Activated T-helper 1 cell treated with Interleukin-2 at 50 U/mL for 16 hours (primary cell): ENCODE measurements at regions not wholly inside any gene's neighbourhood (a gene's known extent, or its start where the extent isn't known, plus 50 kb on each side); places are given as distances from the start of the nearest gene placed in this dataset.

Experiments
- DNase-seq: peaks from one replicate; pipeline ENCODE4 v3.0.0-alpha.2; 2020; ENCODE audit warnings: low read depth

- no peak for DNase-seq
These were observed 103.3 kb upstream of the FAM9C start for GRCh38 chrX:13147733-13148132.

GRCh38 chrX:13147147-13147546, 102.7 kb upstream of the FAM9C start:
- DNase-seq = no peak

DNA sequence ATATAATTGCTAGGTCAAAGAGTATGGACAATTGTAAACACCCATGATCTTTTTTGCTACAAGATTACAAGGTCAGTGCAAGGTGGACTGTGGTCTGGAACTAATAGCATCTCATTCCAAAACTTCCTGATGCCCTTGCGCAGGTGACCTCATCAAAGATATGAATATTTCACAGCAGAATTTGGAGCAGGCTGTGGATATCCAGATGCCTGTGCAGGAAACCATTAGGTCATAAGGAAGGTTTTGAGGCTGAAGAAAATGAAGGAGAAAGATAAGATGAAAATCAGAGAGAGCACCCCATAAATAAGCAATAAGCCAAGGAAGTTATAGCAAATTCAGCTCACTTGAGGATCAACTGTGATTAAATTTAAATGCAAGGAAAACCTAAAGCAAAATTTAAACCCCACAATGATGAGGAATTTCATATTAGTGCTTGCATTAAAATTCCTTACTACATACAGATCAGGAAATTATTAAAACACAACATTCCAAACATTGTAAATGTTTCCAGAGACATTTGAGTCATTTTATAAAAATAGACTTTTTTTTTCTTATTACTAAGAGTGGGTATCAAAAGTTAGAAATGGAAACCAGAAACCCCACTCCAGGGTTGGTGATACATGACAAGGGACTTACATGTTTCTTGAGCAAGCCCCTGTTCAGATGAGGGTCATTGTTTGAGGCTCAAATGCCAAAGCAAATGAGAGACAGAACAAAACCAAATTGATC, 100.7 kb upstream of the FAM9C start:
- DNase-seq = no peak

DNA sequence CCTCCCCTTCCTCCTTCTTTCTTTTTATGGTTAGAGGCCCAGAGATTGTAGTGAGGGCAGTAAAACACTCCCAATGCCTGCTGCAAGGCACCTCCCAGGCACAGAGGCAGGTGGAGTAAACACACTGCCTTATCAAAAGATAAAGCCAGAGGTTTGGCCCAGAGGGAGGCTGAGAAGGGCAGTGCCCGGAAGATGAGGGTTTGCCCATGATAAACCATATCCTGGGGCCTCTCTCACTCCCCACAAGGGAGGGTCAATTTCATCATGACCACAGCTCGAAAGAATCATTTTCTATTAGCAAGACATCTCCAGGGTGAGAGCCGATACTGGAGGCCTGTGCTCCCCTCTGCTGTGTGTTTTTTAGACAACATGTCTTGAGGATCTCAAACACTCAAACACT, 98.5 kb upstream of the FAM9C start:
- no peak for DNase-seq

- DNase-seq = no peak
These were observed 95.6 kb upstream of the FAM9C start for GRCh38 chrX:13140007-13140406.

- DNase-seq = no peak
These were observed 87.1 kb upstream of the FAM9C start for GRCh38 chrX:13131396-13132137.

DNA sequence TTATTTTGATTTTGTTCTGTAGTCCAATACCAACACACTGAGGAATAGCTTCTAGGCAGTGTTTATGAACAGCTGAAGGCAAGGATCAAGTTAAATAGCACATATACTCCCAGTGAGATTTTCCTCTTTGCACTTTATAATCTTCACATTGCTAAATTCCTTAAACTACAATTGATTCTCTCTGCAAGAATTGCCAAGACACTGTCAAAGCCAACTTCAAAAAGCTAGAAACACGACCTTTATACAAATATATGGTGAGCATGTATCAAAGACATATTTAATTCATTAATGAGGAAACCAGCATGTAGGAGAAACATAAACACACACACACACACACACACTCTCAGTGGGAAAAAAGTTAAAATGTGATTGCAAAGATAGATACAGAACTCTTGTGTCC, 86.4 kb upstream of the FAM9C start:
- no peak for DNase-seq

DNA sequence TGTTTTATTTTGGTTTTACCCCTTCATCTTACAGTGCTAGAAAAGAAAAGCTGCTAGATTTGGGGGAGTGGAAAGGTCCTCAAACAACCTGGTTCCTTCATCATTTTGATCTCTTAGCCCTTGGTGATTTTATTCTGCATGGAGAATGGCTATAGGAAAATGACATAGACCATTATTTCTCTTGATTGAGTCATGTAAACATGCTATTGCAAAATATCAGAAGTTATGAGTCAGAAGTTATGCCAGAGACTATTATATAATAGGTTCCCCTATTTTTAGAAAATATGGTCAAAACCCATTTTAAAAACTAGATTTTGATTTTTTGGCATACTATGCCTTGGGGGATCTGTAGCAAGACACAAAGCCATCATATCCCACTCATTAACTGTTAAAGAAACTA, 83.7 kb upstream of the FAM9C start:
- DNase-seq = no peak

GRCh38 chrX:13126775-13127174, 82.4 kb upstream of the FAM9C start:
- no peak for DNase-seq

DNA sequence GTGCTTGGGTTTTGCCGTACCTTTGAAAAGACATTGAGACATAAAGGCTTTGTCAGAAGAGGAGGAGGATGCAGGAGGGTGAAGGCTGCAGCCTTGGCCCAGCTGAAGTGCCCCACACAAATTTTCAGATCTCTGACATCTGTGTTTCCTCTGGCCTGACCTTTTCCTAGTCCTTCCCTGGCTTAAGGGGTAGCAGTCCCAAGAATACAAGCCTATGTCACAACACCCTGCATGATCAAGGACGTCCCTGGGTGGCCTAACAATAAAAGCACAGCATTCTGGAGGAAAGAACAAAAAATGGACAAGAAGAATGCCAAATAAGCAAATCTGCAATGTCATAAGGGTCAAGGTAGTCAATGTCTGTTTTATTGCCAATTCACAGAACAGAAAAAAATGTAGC, 80.8 kb upstream of the FAM9C start:
- DNase-seq = no peak

GRCh38 chrX:13123857-13124345, 79.5 kb upstream of the FAM9C start:
- DNase-seq = no peak

DNA sequence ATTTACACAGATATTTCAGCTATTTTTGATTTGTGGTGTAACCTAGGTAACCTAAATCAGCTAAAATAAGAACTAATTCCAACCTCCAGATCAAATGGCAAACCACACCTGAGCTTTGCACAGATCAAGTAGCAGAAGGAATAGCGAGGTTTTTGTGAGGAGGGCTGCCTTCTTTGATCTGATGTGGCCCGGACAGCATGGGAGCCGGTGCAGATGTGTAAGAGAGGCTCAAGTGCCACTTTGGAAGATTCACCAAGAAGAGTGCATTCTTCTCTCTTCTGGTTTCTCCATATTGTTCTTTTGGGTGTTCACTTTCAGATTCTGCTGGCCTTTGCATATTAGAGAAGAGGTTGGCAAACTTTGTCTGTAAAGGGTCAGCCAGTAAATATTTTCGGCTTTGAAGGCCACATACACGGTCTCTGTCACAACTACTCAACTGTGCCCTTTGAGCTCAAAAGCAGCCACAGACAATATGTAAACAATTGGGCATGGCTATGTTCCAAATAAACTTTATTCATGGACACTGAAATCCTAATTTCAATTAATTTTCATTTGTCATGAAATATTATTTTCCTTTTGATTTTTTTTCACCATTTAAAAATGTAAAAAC, 78.9 kb upstream of the FAM9C start:
- DNase-seq = no peak

- no peak for DNase-seq
These were observed 76.7 kb upstream of the FAM9C start for GRCh38 chrX:13121020-13121555.

DNA sequence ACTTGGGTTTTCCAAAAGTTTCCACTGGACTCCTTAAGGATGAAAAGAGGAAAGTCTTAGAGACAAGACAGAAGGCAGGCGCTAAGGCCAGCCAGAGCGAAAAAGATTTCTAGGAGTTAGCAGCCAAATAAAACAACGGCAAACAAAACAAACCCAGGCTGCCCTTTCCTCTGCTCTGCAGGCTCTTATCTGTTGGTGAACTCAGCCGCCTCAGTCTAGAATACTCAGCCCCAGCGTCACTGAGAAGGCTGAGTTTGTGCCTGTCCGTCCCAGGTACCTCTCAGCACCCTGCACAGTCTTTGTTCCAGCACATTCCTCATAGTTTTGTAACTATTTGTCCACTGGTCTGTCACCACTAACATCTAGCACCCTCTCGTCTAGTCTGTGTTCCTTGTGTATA, 75.6 kb upstream of the FAM9C start:
- no peak for DNase-seq

DNA sequence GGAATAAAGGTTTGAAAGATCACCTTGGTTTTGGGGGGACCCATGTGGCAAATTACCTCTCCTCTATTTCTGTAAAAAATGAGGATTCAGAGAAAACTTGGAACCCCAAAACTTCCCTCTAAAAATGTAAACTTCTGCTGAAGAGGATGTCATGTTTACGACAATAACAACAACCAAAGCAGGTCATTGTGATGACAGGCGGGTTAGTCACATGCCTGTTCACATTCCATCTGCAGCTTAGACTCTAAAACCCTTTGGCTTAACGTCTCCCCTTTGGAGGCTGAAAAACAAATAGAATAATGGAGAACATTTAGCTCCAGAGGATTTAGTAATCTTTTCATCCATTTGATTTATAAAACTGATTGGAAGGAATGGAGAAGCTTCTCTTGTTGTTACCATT, 75.0 kb upstream of the FAM9C start:
- no peak for DNase-seq

GRCh38 chrX:13115146-13115855, 70.9 kb upstream of the FAM9C start:
- no peak for DNase-seq

- no peak for DNase-seq
These were observed 68.1 kb upstream of the FAM9C start for GRCh38 chrX:13112499-13112898.

DNA sequence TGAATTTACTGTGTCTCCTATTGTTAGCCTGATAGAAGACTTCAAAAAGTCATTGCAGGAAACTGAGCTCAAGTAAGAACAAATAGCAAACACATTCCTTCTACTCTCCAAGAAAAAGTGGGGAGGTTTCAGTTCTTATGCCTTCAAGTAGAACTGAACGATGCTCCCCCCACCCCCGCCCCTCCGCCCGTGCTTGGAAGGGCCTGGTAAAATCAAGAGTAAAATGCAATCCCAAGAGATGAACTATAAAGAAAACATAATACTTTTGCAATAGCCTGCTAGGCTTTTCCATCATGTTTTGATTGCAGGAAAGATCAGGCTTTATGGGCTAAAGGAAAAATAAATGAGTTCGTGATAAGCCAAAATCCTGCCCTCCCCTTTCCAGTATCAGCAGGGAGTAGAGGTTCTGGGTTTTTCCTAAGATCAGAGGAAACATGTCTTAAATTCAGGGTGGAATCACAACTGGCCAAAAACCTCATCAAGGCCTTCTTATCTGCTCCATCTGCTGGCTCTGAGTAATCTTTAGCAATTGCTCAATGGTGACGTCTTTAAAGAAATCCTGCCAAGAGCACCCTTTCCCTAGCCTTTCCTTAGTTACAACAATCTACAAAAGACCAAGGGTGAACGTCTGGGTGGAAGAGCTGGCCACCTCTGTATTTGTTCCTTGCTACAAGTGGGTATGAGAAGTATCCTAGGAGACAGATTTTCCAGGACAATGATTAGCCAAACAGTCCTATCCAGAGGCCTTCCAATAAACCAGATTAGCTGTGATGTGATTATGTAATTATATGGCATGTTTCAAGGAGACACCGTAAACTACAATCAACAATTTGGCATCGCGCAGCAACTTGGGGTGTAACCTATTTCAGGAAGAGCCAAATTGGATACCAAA, 66.3 kb upstream of the FAM9C start:
- no peak for DNase-seq

DNA sequence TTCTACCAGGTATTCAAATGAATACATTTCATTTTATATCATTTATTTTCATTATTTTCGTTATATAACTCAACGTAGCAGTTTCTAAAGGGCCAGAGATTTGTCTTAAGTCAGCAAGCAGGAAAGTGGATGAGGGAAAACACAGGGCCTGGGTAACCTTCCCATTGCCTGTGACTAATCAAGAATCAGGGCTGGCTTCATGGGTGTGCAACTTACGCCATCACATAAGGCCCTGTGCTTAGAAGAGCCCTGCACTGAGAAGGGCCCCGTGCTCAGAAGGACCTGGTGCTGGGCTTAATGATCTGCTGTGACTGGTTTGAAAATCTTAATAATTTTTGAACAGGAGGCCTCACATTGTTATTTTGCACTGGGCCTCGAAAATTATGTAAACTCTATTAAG, 65.4 kb upstream of the FAM9C start:
- no peak for DNase-seq

GRCh38 chrX:13103914-13104274, 59.5 kb upstream of the FAM9C start:
- no peak for DNase-seq

GRCh38 chrX:13103188-13103913, 58.9 kb upstream of the FAM9C start:
- DNase-seq = no peak
